ENCODE measurements at regions not wholly inside any gene's neighbourhood (a gene's known extent, or its start where the extent isn't known, plus 50 kb on each side); places are given as distances from the start of the nearest gene placed in this dataset.

- TF ChIP-seq, protein P1, sequence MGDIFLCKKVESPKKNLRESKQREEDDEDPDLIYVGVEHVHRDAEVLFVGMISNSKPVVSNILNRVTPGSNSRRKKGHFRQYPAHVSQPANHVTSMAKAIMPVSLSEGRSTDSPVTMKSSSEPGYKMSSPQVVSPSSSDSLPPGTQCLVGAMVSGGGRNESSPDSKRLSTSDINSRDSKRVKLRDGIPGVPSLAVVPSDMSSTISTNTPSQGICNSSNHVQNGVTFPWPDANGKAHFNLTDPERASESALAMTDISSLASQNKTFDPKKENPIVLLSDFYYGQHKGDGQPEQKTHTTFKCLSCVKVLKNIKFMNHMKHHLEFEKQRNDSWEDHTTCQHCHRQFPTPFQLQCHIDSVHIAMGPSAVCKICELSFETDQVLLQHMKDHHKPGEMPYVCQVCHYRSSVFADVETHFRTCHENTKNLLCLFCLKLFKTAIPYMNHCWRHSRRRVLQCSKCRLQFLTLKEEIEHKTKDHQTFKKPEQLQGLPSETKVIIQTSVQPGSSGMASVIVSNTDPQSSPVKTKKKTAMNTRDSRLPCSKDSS (IDR thresholded peaks at IDR 0.05; ENCODE audit: low read depth, partially characterized antibody): no peak
- TF ChIP-seq TCF3 (CRISPR knock-in tag; IDR thresholded peaks at IDR 0.05) (no peak), ARID1B (IDR thresholded peaks at IDR 0.05) (no peak), SMARCA5 (IDR thresholded peaks at IDR 0.05) (no peak), SREBF1 (IDR thresholded peaks at IDR 0.05; ENCODE audit: borderline replicate concordance, low read depth, low read length) (no peak), MLLT1 (IDR thresholded peaks at IDR 0.05) (no peak), ZNF785 (CRISPR knock-in tag; IDR thresholded peaks at IDR 0.05) (no peak)
- TF ChIP-seq, protein P2, sequence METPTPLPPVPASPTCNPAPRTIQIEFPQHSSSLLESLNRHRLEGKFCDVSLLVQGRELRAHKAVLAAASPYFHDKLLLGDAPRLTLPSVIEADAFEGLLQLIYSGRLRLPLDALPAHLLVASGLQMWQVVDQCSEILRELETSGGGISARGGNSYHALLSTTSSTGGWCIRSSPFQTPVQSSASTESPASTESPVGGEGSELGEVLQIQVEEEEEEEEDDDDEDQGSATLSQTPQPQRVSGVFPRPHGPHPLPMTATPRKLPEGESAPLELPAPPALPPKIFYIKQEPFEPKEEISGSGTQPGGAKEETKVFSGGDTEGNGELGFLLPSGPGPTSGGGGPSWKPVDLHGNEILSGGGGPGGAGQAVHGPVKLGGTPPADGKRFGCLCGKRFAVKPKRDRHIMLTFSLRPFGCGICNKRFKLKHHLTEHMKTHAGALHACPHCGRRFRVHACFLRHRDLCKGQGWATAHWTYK (CRISPR knock-in tag; IDR thresholded peaks at IDR 0.05): no peak
- TF ChIP-seq, protein P3, sequence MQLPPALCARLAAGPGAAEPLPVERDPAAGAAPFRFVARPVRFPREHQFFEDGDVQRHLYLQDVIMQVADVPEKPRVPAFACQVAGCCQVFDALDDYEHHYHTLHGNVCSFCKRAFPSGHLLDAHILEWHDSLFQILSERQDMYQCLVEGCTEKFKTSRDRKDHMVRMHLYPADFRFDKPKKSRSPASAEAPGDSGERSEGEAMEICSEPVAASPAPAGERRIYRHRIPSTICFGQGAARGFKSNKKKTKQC (CRISPR knock-in tag; IDR thresholded peaks at IDR 0.05): no peak
- no peaks in the 10 kb centered on the region for H3K79me2 ChIP-seq (ENCODE audit: control insufficient read depth, insufficient read depth, low read length)
- no peak overlapping the region for H3K4me2 ChIP-seq (ENCODE audit: insufficient read depth, low read length)
- DNase-seq (ENCODE audit: extremely low read depth in 1 of 4, low spot score in 3 of 4) (no peak), ATAC-seq (no peak), FAIRE-seq (no peak)
- H3K4me1 ChIP-seq (replicated peaks in 1 of 2; ENCODE audit: control insufficient read depth in 2 of 2, insufficient read depth in 2 of 2, low read length in 2 of 2): no peaks in the 10 kb centered on the region
- H3K9ac ChIP-seq (ENCODE audit: insufficient read depth in 1 of 2, low read depth in 2 of 2, low read length in 2 of 2): no peak overlapping the region
- no TSS peak for BruUV-seq (replicated peaks)
- H3K4me3 ChIP-seq: no peak overlapping the region
- no peak overlapping the region for H3K27ac ChIP-seq (ENCODE audit: extremely low read depth, low read depth, low read length)
- WGBS (ENCODE audit: insufficient coverage, low coverage, missing lambda C conversion rate): 0% methylated on average over 2 of the region's 2 CpGs
- no peaks in the 10 kb centered on the region for H3K36me3 ChIP-seq (ENCODE audit: control insufficient read depth, insufficient read depth, low read length)
- H2AFZ ChIP-seq (ENCODE audit: low read depth, low read length): no peak overlapping the region
- intact Hi-C loops (cut with micrococcal nuclease): no loop called here
- no peaks in the 10 kb centered on the region for H3K9me3 ChIP-seq (replicated peaks; ENCODE audit: control insufficient read depth, insufficient read depth, low read depth, low read length)
- no peaks in the 10 kb centered on the region for H3K9me1 ChIP-seq (ENCODE audit: control insufficient read depth, insufficient read depth, low read length)
- in situ Hi-C loops (cut with MboI): no loop called here
- H3K27me3 ChIP-seq (ENCODE audit: control insufficient read depth in 2 of 2, insufficient read depth in 2 of 2, low read length in 2 of 2): no peaks in the 10 kb centered on the region
- H4K20me1 ChIP-seq (replicated peaks; ENCODE audit: control insufficient read depth, insufficient read depth, low read length): no peaks in the 10 kb centered on the region
- CTCF ChIA-PET (ENCODE audit: low intra/inter-chr PET ratio): interaction anchor here (0.6 kb wide), 1 partner anchor 406 kb away, joined by 6 read pairs; no protein-coding TSS in a partner anchor
- POLR2A ChIA-PET: no interaction called here
Observed at GRCh38 chr11:21896216-21896615, 296.7 kb upstream of the ANO5 start.
